Ovary (tissue), 7 donors: ENCODE measurements at regions not wholly inside any gene's neighbourhood (a gene's known extent, or its start where the extent isn't known, plus 50 kb on each side); places are given as distances from the start of the nearest gene placed in this dataset.

Experiments
- DNase-seq, 5 donors: peaks; one replicate each; pipeline ENCODE4 v3.0.0-alpha.2; 2019 to 2020
- H3K27ac ChIP-seq, 2 donors: fragments of 200-600 bp; one replicate each; pipeline versions ENCODE4 v1.5.1 to v1.8.0; 2019 to 2022
- H3K27me3 ChIP-seq: fragments of 200-600 bp; one replicate; pipeline ENCODE4 v1.8.0; 2022
- H3K36me3 ChIP-seq: fragments of 200-600 bp; sonication (generic); one replicate; pipeline ENCODE4 v1.5.1; 2019
- H3K4me1 ChIP-seq: one replicate; pipeline ENCODE4 v1.8.1; 2013; ENCODE audit warnings: mild to moderate bottlenecking, moderate library complexity; ENCODE audit not compliant: insufficient read depth
- H3K4me3 ChIP-seq: fragments of 200-600 bp; sonication (generic); one replicate; pipeline ENCODE4 v1.5.1; 2017
- H3K9me3 ChIP-seq, 2 donors: fragments of 200-600 bp in 1 of 2; sonication (generic) in 1 of 2; one replicate each; pipeline versions ENCODE4 v1.5.1 to v1.8.1; 2013 to 2019; ENCODE audit warnings: mild to moderate bottlenecking in 1 of 2, moderate library complexity in 1 of 2
- CTCF ChIP-seq, 3 donors: fragments of 450-650 bp in 2 of 3; fragments of 200-600 bp in 1 of 3; IDR thresholded peaks; one replicate each; pipeline versions ENCODE4 v1.5.1 to v1.8.0; 2016 to 2022; ENCODE audit warnings: antibody characterized with exemption in 3 of 3, mild to moderate bottlenecking in 1 of 3
- EP300 ChIP-seq: sonication (generic); formaldehyde crosslinking; IDR thresholded peaks from one replicate; pipeline ENCODE4 v1.6.1; 2017; ENCODE audit warnings: antibody characterized with exemption
- POLR2A ChIP-seq: fragments of 450-650 bp; IDR thresholded peaks from one replicate; pipeline ENCODE4 v1.6.1; 2017; ENCODE audit warnings: antibody characterized with exemption, mild to moderate bottlenecking, moderate library complexity
- WGBS, 3 donors: extraction: QIAGEN DNeasy Blood & Tissue Kit in 1 of 3; methylation state at CpG; one replicate each; pipeline versions ENCODE4 v1.1.5 to v1.1.7; 2013 to 2017; 5-methylcytosine and 5-hydroxymethylcytosine counted together
- intact Hi-C, 4 donors: fragments of 100-400 bp; cut with DNase I; formaldehyde crosslinking; loops; one replicate each; pipeline versions ENCODE4 v1.11.0 to v1.15.1; 2022 to 2023
- donor health status: DM: no; HTN: no; CAD: no; lungs with moderate emphysema.
- donor health status: DM: no; HTN: no; CAD: no.
- donor health status: Bipolar disorder and iron deficiency.
- donor health status: DM: no; HTN: no; CAD: no.
- donor health status: DM: yes; HTN: yes; CAD: no.

GRCh38 chr20:23179766-23180403 is 93.8 kb upstream of the CD93 start:
- no peak overlapping the region for H3K4me3 ChIP-seq
- H3K36me3 ChIP-seq = no peaks in the 10 kb centered on the region
- no peak for TF ChIP-seq EP300
- no peak for TF ChIP-seq POLR2A
- TF ChIP-seq CTCF (IDR thresholded peaks at IDR 0.05) = no peak
- H3K4me1 ChIP-seq = peaks cover 3% of the 10 kb centered on the region
- H3K9me3 ChIP-seq = no peaks in the 10 kb centered on the region
- no peak overlapping the region for H3K27ac ChIP-seq
- 19 to 53% (median 50%) methylated on average over 1 of the region's 1 CpG for WGBS, 3 donors
- no peak for DNase-seq
- intact Hi-C loops = no loop called here
- no peaks in the 10 kb centered on the region for H3K27me3 ChIP-seq

- peaks cover 3% of the 10 kb centered on the region for H3K4me1 ChIP-seq
- no peak overlapping the region for H3K4me3 ChIP-seq
- H3K27me3 ChIP-seq = no peaks in the 10 kb centered on the region
- TF ChIP-seq CTCF (IDR thresholded peaks at IDR 0.05) = no peak
- TF ChIP-seq EP300 = no peak
- TF ChIP-seq POLR2A = no peak
- no peaks in the 10 kb centered on the region for H3K9me3 ChIP-seq
- no peaks in the 10 kb centered on the region for H3K36me3 ChIP-seq
- intact Hi-C loops = no loop called here
- no peak overlapping the region for H3K27ac ChIP-seq
- no peak for DNase-seq
- WGBS, 3 donors = 13 to 38% (median 33%) methylated on average over 3 of the region's 3 CpGs
Measured at GRCh38 chr20:23178806-23179205, 92.7 kb upstream of the CD93 start.

- Histone ChIP-seq H3K4me1 (no peaks in the 10 kb centered on the region), H3K27ac (no peak overlapping the region), H3K9me3 (no peaks in the 10 kb centered on the region), H3K4me3 (no peak overlapping the region), H3K27me3 (no peaks in the 10 kb centered on the region), H3K36me3 (no peaks in the 10 kb centered on the region)
- no peak for TF ChIP-seq EP300
- no peak for TF ChIP-seq CTCF (IDR thresholded peaks at IDR 0.05)
- no peak for TF ChIP-seq POLR2A
- 95 to 97% (median 97%) methylated on average over 3 of the region's 3 CpGs for WGBS, 3 donors
- intact Hi-C loops = no loop called here
- no peak for DNase-seq
Measured at GRCh38 chr20:23174821-23175220, 88.7 kb upstream of the CD93 start.

- Histone ChIP-seq H3K9me3 (no peaks in the 10 kb centered on the region), H3K4me3 (no peak overlapping the region), H3K27ac (no peak overlapping the region), H3K27me3 (no peaks in the 10 kb centered on the region), H3K36me3 (no peaks in the 10 kb centered on the region), H3K4me1 (peaks cover 2% of the 10 kb centered on the region)
- intact Hi-C loops = no loop called here
- 78 to 94% (median 89%) methylated on average over 4 of the region's 4 CpGs for WGBS, 3 donors
- DNase-seq = no peak
- TF ChIP-seq CTCF (IDR thresholded peaks at IDR 0.05) = no peak
- no peak for TF ChIP-seq EP300
- no peak for TF ChIP-seq POLR2A
Measured at GRCh38 chr20:23167431-23167830, 81.3 kb upstream of the CD93 start.
